OCI-LY1 (cell line): ENCODE measurements at regions not wholly inside any gene's neighbourhood (a gene's known extent, or its start where the extent isn't known, plus 50 kb on each side); places are given as distances from the start of the nearest gene placed in this dataset.

Experiments
- H2AFZ ChIP-seq: fragments of 200-600 bp; sonication (generic), shearing (Covaris generic); 2 replicates; pipeline ENCODE4 v1.6.0; 2014; ENCODE audit warnings: antibody characterized with exemption, mild to moderate bottlenecking, low read length
- H3F3A ChIP-seq: fragments of 200-600 bp; sonication (generic), shearing (Covaris generic); 2 replicates; pipeline ENCODE4 v1.6.0; 2014; ENCODE audit warnings: mild to moderate bottlenecking, antibody characterized with exemption, low read length, moderate library complexity; ENCODE audit not compliant: insufficient read depth
- H3K27ac ChIP-seq: fragments of 200-600 bp; sonication (generic); 2 replicates; pipeline ENCODE4 v1.5.1; 2014; ENCODE audit warnings: low read length, mixed run types, mild to moderate bottlenecking, low read depth; ENCODE audit not compliant: poor library complexity, severe bottlenecking
- H3K27me3 ChIP-seq: fragments of 200-600 bp; sonication (generic); 2 replicates; pipeline ENCODE4 v1.6.0; 2014; ENCODE audit warnings: antibody characterized with exemption, mild to moderate bottlenecking, low read length, moderate library complexity; ENCODE audit not compliant: insufficient read depth
- H3K36me3 ChIP-seq: fragments of 200-600 bp; sonication (generic); 2 replicates; pipeline ENCODE4 v1.6.1; 2014; ENCODE audit warnings: mild to moderate bottlenecking, antibody characterized with exemption, low read length, moderate library complexity, mixed read lengths; ENCODE audit not compliant: insufficient read depth
- H3K4me1 ChIP-seq: fragments of 200-600 bp; sonication (generic); 2 replicates; pipeline ENCODE4 v1.5.1; 2014; ENCODE audit warnings: mild to moderate bottlenecking, low read length, moderate library complexity; ENCODE audit not compliant: insufficient read depth, severe bottlenecking
- H3K4me2 ChIP-seq: fragments of 200-600 bp; sonication (generic), shearing (Covaris generic); 2 replicates; pipeline ENCODE4 v1.6.1; 2014; ENCODE audit warnings: low read length
- H3K4me3 ChIP-seq: fragments of 200-600 bp; sonication (generic); 2 replicates; pipeline ENCODE4 v1.5.1; 2014; ENCODE audit warnings: low read length, low read depth, mild to moderate bottlenecking, mixed read lengths; ENCODE audit not compliant: poor library complexity, severe bottlenecking
- H3K79me2 ChIP-seq: fragments of 200-600 bp; shearing (Covaris generic); 2 replicates; pipeline ENCODE4 v1.6.1; 2016; ENCODE audit warnings: mixed run types, low read length, mixed read lengths; ENCODE audit not compliant: insufficient read depth
- H3K9ac ChIP-seq: fragments of 200-600 bp; sonication (generic), shearing (Covaris generic); 2 replicates; pipeline ENCODE4 v1.6.1; 2014; ENCODE audit warnings: mild to moderate bottlenecking, low read length, mixed read lengths
- H3K9me2 ChIP-seq: fragments of 200-600 bp; sonication (generic), shearing (Covaris generic); 2 replicates; pipeline ENCODE4 v1.6.1; 2014; ENCODE audit warnings: low read depth, mild to moderate bottlenecking, low read length, mixed read lengths
- H3K9me3 ChIP-seq: fragments of 200-600 bp; shearing (Covaris generic); 2 replicates; pipeline ENCODE4 v1.6.1; 2014; ENCODE audit warnings: low read length, mixed read lengths
- H4K20me1 ChIP-seq: fragments of 200-600 bp; sonication (generic), shearing (Covaris generic); 2 replicates; pipeline ENCODE4 v1.6.0; 2016; ENCODE audit warnings: mild to moderate bottlenecking, low read length; ENCODE audit not compliant: insufficient read depth
- CTCF ChIP-seq: fragments of 200-600 bp; sonication (generic), shearing (Covaris generic); IDR thresholded peaks from 2 replicates; pipeline ENCODE4 v1.5.1; 2017; ENCODE audit warnings: mild to moderate bottlenecking, antibody characterized with exemption, low read length, moderate library complexity, mixed read lengths
- EZH2 ChIP-seq: fragments of 200-600 bp; sonication (generic), shearing (Covaris generic); IDR thresholded peaks from 2 replicates; pipeline ENCODE4 v1.8.0; 2017; ENCODE audit warnings: borderline replicate concordance, mixed run types, mild to moderate bottlenecking, antibody characterized with exemption, low read length, moderate library complexity, mixed read lengths

GRCh38 chr7:46900312-46901263 is 681.3 kb downstream of the TNS3 start:
- TF ChIP-seq CTCF: no peak
- TF ChIP-seq EZH2: no peak
- Histone ChIP-seq H3K27ac (no peak overlapping the region), H3K4me1 (no peaks in the 10 kb centered on the region), H2AFZ (no peak overlapping the region), H3K27me3 (no peaks in the 10 kb centered on the region), H4K20me1 (no peaks in the 10 kb centered on the region), H3K36me3 (no peaks in the 10 kb centered on the region), H3K4me3 (no peak overlapping the region), H3K9me3 (no peaks in the 10 kb centered on the region), H3K79me2 (no peaks in the 10 kb centered on the region), H3K9ac (no peak overlapping the region), H3F3A (no peaks in the 10 kb centered on the region), H3K9me2 (no peaks in the 10 kb centered on the region), H3K4me2 (no peak overlapping the region)

GRCh38 chr7:46897381-46897780 is 684.5 kb downstream of the TNS3 start:
- Histone ChIP-seq H3K4me2 (no peak overlapping the region), H3F3A (no peaks in the 10 kb centered on the region), H3K9me2 (no peaks in the 10 kb centered on the region), H3K27me3 (no peaks in the 10 kb centered on the region), H3K9ac (no peak overlapping the region), H3K79me2 (no peaks in the 10 kb centered on the region), H3K9me3 (no peaks in the 10 kb centered on the region), H3K27ac (no peak overlapping the region), H3K36me3 (no peaks in the 10 kb centered on the region), H4K20me1 (no peaks in the 10 kb centered on the region), H2AFZ (no peak overlapping the region), H3K4me1 (no peaks in the 10 kb centered on the region), H3K4me3 (no peak overlapping the region)
- no peak for TF ChIP-seq EZH2
- TF ChIP-seq CTCF: no peak

GRCh38 chr7:46886669-46887374 is 695.1 kb downstream of the TNS3 start:
- H3K27me3 ChIP-seq: no peaks in the 10 kb centered on the region
- no peaks in the 10 kb centered on the region; the same call in 1 of the 2 replicates for H3K9me2 ChIP-seq
- no peaks in the 10 kb centered on the region for H3K4me1 ChIP-seq
- H3K79me2 ChIP-seq: no peaks in the 10 kb centered on the region
- H3K27ac ChIP-seq: no peak overlapping the region
- H3K36me3 ChIP-seq: no peaks in the 10 kb centered on the region
- no peak overlapping the region for H2AFZ ChIP-seq
- no peak overlapping the region for H3K4me2 ChIP-seq
- no peak overlapping the region for H3K9ac ChIP-seq
- H3K4me3 ChIP-seq: no peak overlapping the region
- no peak for TF ChIP-seq CTCF
- TF ChIP-seq EZH2: no peak
- no peaks in the 10 kb centered on the region for H3F3A ChIP-seq
- H3K9me3 ChIP-seq: no peaks in the 10 kb centered on the region
- H4K20me1 ChIP-seq: no peaks in the 10 kb centered on the region
